ENCODE measurements at regions not wholly inside any gene's neighbourhood (a gene's known extent, or its start where the extent isn't known, plus 50 kb on each side); places are given as distances from the start of the nearest gene placed in this dataset.

- H3K9me3 ChIP-seq (replicated peaks), result no peaks in the 10 kb centered on the region
- no peaks in the 10 kb centered on the region for H3K27me3 ChIP-seq (replicated peaks)
- peak overlapping the region; percentile 56 for H3K27ac ChIP-seq
- DNase-seq (ENCODE audit: low read depth in 1 of 2, low spot score in 2 of 2), result no peak
- H3K4me1 ChIP-seq (replicated peaks), result peaks cover 32% of the 10 kb centered on the region
- H3K36me3 ChIP-seq, result no peaks in the 10 kb centered on the region
- H3K4me3 ChIP-seq, result no peak overlapping the region
Observed at GRCh38 chr4:176883108-176883550, 90.4 kb upstream of the VEGFC start.

- no peaks in the 10 kb centered on the region for H3K36me3 ChIP-seq
- H3K4me3 ChIP-seq, result no peak overlapping the region
- no peaks in the 10 kb centered on the region for H3K27me3 ChIP-seq (replicated peaks)
- H3K4me1 ChIP-seq (replicated peaks), result peaks cover 32% of the 10 kb centered on the region
- peak; percentile 72 to 93 for DNase-seq (ENCODE audit: low read depth in 1 of 2, low spot score in 2 of 2)
- H3K27ac ChIP-seq, result peak overlapping the region; percentile 56
- H3K9me3 ChIP-seq (replicated peaks), result no peaks in the 10 kb centered on the region
Observed at GRCh38 chr4:176883681-176884418, 91.1 kb upstream of the VEGFC start.

DNA sequence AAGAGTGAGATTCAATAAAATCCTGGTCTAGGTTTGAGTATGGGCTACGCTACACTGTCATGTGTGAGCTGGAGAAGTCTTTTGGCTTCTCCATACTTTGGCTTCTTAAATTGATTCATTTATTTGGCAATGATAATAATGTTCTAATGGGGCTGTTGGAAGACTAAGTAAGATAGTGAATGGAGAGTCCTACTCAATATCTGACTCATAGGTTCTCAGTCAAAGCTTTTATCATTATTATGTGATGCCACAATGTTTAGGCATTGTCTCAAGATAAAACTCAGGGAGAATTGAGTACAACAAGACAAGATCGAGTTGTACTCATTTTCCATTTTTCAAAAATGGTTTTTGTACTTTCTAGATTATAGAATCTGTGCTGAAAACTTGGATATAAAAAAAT is 92.5 kb upstream of the VEGFC start:
- Histone ChIP-seq H3K4me3 (no peak overlapping the region), H3K9me3 (replicated peaks) (no peaks in the 10 kb centered on the region), H3K36me3 (no peaks in the 10 kb centered on the region), H3K27ac (0 out of 2 replicates have a peak overlapping the region, but pooled peaks have one; percentile 2), H3K27me3 (replicated peaks) (no peaks in the 10 kb centered on the region), H3K4me1 (replicated peaks) (peaks cover 32% of the 10 kb centered on the region)
- no peak for DNase-seq (ENCODE audit: low read depth in 1 of 2, low spot score in 2 of 2)

DNA sequence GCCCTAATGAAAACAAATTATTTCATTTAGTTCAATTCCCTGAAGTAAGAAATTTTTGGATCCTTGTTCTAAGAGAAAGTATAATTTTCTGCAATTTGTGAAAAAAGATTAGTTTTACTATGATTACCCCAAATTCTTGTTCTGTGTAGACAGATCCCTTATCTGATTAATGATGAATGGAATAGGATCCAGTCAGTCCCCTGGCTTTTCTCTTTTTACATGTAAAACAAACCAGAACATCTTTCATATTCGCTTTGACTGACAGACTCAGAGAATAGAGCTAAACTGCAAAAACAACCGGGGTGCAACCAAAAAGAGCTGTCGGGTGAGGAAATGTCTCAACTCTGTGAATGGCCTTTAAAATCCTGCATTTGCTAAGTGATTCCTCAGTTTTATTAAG is 93.4 kb upstream of the VEGFC start:
- H3K36me3 ChIP-seq, result no peaks in the 10 kb centered on the region
- H3K27me3 ChIP-seq (replicated peaks), result no peaks in the 10 kb centered on the region
- no peak overlapping the region for H3K4me3 ChIP-seq
- H3K4me1 ChIP-seq (replicated peaks), result peaks cover 32% of the 10 kb centered on the region
- H3K9me3 ChIP-seq (replicated peaks), result no peaks in the 10 kb centered on the region
- H3K27ac ChIP-seq, result no peak overlapping the region
- no peak for DNase-seq (ENCODE audit: low read depth in 1 of 2, low spot score in 2 of 2)

DNA sequence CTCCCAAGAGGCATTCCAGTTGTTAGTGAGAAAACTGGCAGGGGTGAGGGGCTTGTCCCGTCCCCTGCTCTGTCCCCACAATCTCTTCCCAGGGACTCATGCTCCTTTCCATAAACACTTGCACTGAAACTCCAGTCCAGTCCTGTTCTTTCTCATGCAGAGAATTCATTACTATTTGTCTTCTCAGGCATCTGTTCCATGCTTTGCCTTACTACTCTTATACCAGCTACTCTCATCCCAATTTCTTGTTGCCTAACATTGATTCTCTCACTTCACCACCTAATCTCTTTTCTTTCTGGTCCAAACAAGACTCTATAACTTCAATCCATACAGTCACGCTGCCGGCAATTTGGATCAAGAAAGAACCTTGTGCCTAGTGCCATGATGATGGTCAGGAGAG is 97.1 kb upstream of the VEGFC start:
- Histone ChIP-seq H3K9me3 (replicated peaks) (no peaks in the 10 kb centered on the region), H3K4me3 (no peak overlapping the region), H3K4me1 (replicated peaks) (peaks cover 6% of the 10 kb centered on the region), H3K36me3 (no peaks in the 10 kb centered on the region), H3K27me3 (replicated peaks) (no peaks in the 10 kb centered on the region), H3K27ac (no peak overlapping the region)
- no peak for DNase-seq (ENCODE audit: low read depth in 1 of 2, low spot score in 2 of 2)

GRCh38 chr4:176894498-176894897 is 101.8 kb upstream of the VEGFC start:
- H3K27me3 ChIP-seq (replicated peaks), result no peaks in the 10 kb centered on the region
- H3K4me1 ChIP-seq (replicated peaks), result no peaks in the 10 kb centered on the region
- DNase-seq (ENCODE audit: low read depth in 1 of 2, low spot score in 2 of 2), result no peak
- H3K36me3 ChIP-seq, result no peaks in the 10 kb centered on the region
- H3K27ac ChIP-seq, result no peak overlapping the region
- no peaks in the 10 kb centered on the region for H3K9me3 ChIP-seq (replicated peaks)
- no peak overlapping the region for H3K4me3 ChIP-seq

- H3K4me1 ChIP-seq (replicated peaks), result peaks cover 9% of the 10 kb centered on the region
- DNase-seq (ENCODE audit: low read depth in 1 of 2, low spot score in 2 of 2), result no peak
- H3K27ac ChIP-seq, result no peak overlapping the region
- H3K27me3 ChIP-seq (replicated peaks), result no peaks in the 10 kb centered on the region
- H3K9me3 ChIP-seq (replicated peaks), result no peaks in the 10 kb centered on the region
- H3K4me3 ChIP-seq, result no peak overlapping the region
- H3K36me3 ChIP-seq, result no peaks in the 10 kb centered on the region
Observed at GRCh38 chr4:176896211-176896610, 103.5 kb upstream of the VEGFC start.

GRCh38 chr4:176897226-176897625 is 104.5 kb upstream of the VEGFC start:
- H3K27ac ChIP-seq, result no peak overlapping the region

DNA sequence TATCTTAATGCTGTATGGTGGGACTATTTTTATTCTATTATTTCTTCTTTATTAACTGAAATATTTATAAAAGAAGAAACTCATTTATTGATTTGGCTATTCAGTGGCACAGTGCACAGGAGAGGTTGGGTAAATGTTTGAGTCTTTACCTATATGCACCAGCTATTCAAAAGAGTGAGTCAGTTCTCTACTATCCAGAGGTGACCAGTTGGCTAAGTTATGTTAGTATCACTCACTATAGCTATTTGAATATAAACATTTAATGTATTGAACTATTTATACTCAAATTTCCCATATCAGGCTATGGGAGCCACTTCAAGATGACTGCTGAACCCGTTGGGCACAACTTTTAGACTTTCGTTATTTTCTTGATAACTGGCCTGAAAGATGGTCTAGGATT is 106.1 kb upstream of the VEGFC start:
- DNase-seq (ENCODE audit: low read depth in 1 of 2, low spot score in 2 of 2), result no peak
- H3K9me3 ChIP-seq (replicated peaks), result no peaks in the 10 kb centered on the region

More at GRCh38 chr4:176897226-176897625, 104.5 kb upstream of the VEGFC start:
- H3K36me3 ChIP-seq, result no peaks in the 10 kb centered on the region
- H3K27me3 ChIP-seq (replicated peaks), result no peaks in the 10 kb centered on the region
- H3K4me1 ChIP-seq (replicated peaks), result peaks cover 17% of the 10 kb centered on the region
- H3K4me3 ChIP-seq, result no peak overlapping the region
- H3K9me3 ChIP-seq (replicated peaks), result no peaks in the 10 kb centered on the region
- DNase-seq (ENCODE audit: low read depth in 1 of 2, low spot score in 2 of 2), result no peak

DNA sequence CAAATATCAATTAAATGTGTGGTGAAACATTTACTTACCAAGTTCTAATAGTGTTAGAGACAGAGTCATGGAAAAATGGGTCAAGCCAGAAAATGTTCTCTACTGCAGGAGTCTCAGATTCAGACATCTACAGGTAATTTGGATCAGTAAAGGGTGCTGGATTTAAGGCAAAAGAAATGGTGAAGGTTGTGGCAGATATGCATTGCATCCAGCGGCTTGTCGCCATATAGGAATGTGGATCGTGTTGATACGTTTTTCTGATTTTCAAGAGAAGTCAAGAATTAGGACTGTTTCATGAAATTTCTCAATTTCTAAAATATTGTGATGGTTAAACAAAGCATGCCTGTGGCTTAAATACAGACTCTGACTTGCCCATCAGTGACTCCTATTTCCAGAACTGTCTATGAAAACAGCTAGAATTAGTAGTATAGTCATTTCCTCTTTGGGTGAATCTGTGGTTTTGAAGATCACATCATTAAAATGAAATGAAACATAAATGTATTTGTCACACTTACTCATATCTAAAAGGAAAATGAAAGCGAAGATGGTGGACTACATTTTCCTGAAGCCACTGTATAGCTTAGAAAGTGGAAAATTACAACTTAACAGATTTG is 110.1 kb upstream of the VEGFC start:
- peak in 1 of 2 experiments; percentile 81 for DNase-seq (ENCODE audit: low read depth in 1 of 2, low spot score in 2 of 2)
- H3K4me3 ChIP-seq, result no peak overlapping the region
- H3K27ac ChIP-seq, result peak overlapping the region; percentile 99
- H3K27me3 ChIP-seq (replicated peaks), result no peaks in the 10 kb centered on the region
- peaks cover 37% of the 10 kb centered on the region for H3K4me1 ChIP-seq (replicated peaks)
- H3K36me3 ChIP-seq, result no peaks in the 10 kb centered on the region
- no peaks in the 10 kb centered on the region for H3K9me3 ChIP-seq (replicated peaks)

More for the DNA sequence above, 106.1 kb upstream of the VEGFC start:
- no peak overlapping the region for H3K27ac ChIP-seq
- no peaks in the 10 kb centered on the region for H3K36me3 ChIP-seq
- H3K4me1 ChIP-seq (replicated peaks), result peaks cover 32% of the 10 kb centered on the region
- H3K4me3 ChIP-seq, result no peak overlapping the region
- H3K27me3 ChIP-seq (replicated peaks), result no peaks in the 10 kb centered on the region

- no peak overlapping the region for H3K4me3 ChIP-seq
- DNase-seq (ENCODE audit: low read depth in 1 of 2, low spot score in 2 of 2), result no peak
- H3K36me3 ChIP-seq, result no peaks in the 10 kb centered on the region
- H3K27me3 ChIP-seq (replicated peaks), result no peaks in the 10 kb centered on the region
- H3K27ac ChIP-seq, result no peak overlapping the region
- H3K4me1 ChIP-seq (replicated peaks), result peaks cover 23% of the 10 kb centered on the region
- H3K9me3 ChIP-seq (replicated peaks), result no peaks in the 10 kb centered on the region
Observed at GRCh38 chr4:176906709-176907108, 114.0 kb upstream of the VEGFC start.

DNA sequence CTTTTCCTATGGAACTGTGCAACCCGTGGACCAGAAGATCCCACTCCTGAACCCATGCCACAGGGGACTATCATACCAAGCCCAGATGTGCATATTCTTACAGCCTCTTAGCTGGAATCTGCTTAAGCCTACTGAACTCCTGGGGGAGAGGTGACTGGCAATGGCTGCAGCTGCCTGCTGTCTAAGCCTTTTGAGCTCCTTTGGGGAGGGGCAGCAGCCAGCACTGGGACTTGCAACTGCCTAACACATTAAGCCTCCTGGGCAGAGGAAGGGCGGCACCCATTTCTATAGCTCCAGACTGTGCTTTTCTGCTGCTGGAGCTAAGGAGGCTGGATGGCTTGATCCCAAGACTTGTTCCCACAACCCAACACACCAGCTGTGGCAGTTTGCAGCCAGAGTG is 117.9 kb upstream of the VEGFC start:
- Histone ChIP-seq H3K9me3 (replicated peaks) (no peaks in the 10 kb centered on the region), H3K27me3 (replicated peaks) (no peaks in the 10 kb centered on the region), H3K4me1 (replicated peaks) (no peaks in the 10 kb centered on the region), H3K27ac (no peak overlapping the region), H3K4me3 (no peak overlapping the region), H3K36me3 (no peaks in the 10 kb centered on the region)
- no peak for DNase-seq (ENCODE audit: low read depth in 1 of 2, low spot score in 2 of 2)

GRCh38 chr4:176919631-176920030 is 126.9 kb upstream of the VEGFC start:
- Histone ChIP-seq H3K4me1 (replicated peaks) (peaks cover 7% of the 10 kb centered on the region), H3K9me3 (replicated peaks) (0 out of 2 replicates have a peak, but pooled peaks cover 3% of the 10 kb centered on the region), H3K27ac (no peak overlapping the region), H3K36me3 (no peaks in the 10 kb centered on the region), H3K4me3 (no peak overlapping the region), H3K27me3 (replicated peaks) (no peaks in the 10 kb centered on the region)
- DNase-seq (ENCODE audit: low read depth in 1 of 2, low spot score in 2 of 2), result no peak

DNA sequence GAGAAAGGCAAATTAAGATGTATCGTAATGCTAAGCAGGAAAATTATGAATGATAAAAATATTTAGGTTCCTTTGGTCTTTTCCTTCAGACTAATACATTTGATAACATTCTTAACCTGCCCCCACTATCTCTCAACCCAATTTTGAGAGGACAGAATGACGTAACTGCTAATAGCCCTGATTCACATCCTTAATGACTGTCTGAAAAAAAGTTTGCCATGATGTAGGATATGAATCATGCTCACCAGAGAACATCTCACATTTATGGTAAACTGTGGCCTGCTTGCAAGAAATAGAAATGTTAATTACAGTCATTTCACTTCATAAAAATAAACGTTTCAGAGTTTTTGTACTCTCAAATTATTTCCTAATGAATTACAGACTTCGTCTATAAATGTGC is 128.0 kb upstream of the VEGFC start:
- Histone ChIP-seq H3K27me3 (replicated peaks) (no peaks in the 10 kb centered on the region), H3K27ac (0 out of 2 replicates have a peak overlapping the region, but pooled peaks have one; percentile 7), H3K4me1 (replicated peaks) (peaks cover 7% of the 10 kb centered on the region), H3K9me3 (replicated peaks) (0 out of 2 replicates have a peak, but pooled peaks cover 3% of the 10 kb centered on the region), H3K4me3 (no peak overlapping the region), H3K36me3 (no peaks in the 10 kb centered on the region)
- DNase-seq (ENCODE audit: low read depth in 1 of 2, low spot score in 2 of 2), result peak in 1 of 2 experiments; percentile 8

Data from SJSA1 (cell line).